Activated CD4-positive, alpha-beta memory T cell treated with anti-CD3 and anti-CD28 coated beads for 36 hours (primary cell): ENCODE measurements at regions not wholly inside any gene's neighbourhood (a gene's known extent, or its start where the extent isn't known, plus 50 kb on each side); places are given as distances from the start of the nearest gene placed in this dataset.

ENCODE experiments used
- CTCF ChIA-PET: fragments of 350-600 bp; sonication (Branson Sonifier 250); formaldehyde crosslinking; loops from one replicate; lab custom pipeline; 2021; ENCODE audit warnings: antibody characterized with exemption, inconsistent platforms; lab: Charles Lee
- POLR2A ChIA-PET: fragments of 350-600 bp; sonication (Branson Sonifier 250); formaldehyde crosslinking; loops from one replicate; lab custom pipeline; 2021; ENCODE audit warnings: antibody characterized with exemption; lab: Charles Lee
- DNase-seq: peaks from one replicate; pipeline ENCODE4 v3.0.0-alpha.2; 2020
- H3K27ac Mint-ChIP-seq: one replicate; pipeline ENCODE4 v1.8.0; 2021; ENCODE audit warnings: mixed read lengths
- H3K27me3 Mint-ChIP-seq: one replicate; pipeline ENCODE4 v1.8.0; 2021; ENCODE audit warnings: mixed read lengths
- H3K36me3 Mint-ChIP-seq: one replicate; pipeline ENCODE4 v1.8.0; 2021; ENCODE audit warnings: mixed read lengths
- H3K4me1 Mint-ChIP-seq: one replicate; pipeline ENCODE4 v1.8.0; 2021; ENCODE audit warnings: low read depth, mixed read lengths
- H3K4me3 Mint-ChIP-seq: one replicate; pipeline ENCODE4 v1.8.0; 2021; ENCODE audit warnings: mild to moderate bottlenecking, mixed read lengths
- H3K9me3 Mint-ChIP-seq: one replicate; pipeline ENCODE4 v1.8.0; 2021; ENCODE audit warnings: mixed read lengths
- intact Hi-C: fragments of 100-400 bp; cut with micrococcal nuclease; formaldehyde crosslinking; loops from one replicate; pipeline ENCODE4 v1.15.1; 2023

DNA sequence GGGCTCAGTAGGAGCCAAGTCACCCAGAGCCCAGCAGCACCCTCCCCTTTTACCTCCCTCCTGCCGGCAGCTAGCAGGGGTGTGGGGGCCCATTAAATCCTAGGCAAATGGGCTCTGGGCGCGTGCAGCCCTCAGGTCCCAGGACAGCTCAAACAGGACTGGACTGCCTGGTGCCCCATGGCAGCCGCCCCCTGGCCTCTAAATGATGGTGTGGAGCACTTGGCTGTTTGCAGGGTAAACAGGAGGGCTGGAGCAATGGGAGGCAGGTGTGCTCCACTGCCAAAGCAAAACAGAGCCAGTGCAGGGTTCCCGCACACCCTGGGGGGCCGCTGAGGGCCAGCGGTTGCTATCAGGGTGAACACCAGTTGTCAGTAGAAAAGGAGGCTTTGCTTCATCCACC is 55.9 kb upstream of the C5orf58 start:
- no peak overlapping the region for H3K4me3 Mint-ChIP-seq

DNA sequence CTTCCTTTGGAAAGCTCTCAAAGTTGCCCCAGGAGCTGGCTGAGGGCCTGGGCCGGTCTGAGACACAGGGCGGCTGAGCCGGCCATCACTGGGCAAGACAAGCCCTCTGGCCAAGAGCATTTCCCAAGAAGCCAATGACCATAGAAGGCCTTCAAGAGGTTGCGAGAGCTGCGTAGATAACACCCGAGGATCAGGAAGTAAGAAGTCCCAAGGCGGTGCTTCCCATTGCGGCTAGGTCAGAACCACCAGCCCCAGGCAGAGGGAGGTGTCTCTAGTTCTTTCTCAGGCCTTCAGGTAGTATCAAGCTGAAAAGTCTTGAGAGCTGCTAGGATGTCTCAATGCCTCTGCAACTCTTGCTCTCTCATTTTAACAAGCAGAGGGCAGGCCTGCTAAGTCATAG is 54.0 kb upstream of the C5orf58 start:
- intact Hi-C loops = no loop called here
- no peak for DNase-seq
- no peaks in the 10 kb centered on the region for H3K9me3 Mint-ChIP-seq
- H3K27me3 Mint-ChIP-seq = no peaks in the 10 kb centered on the region
- H3K27ac Mint-ChIP-seq = no peak overlapping the region
- H3K36me3 Mint-ChIP-seq = no peaks in the 10 kb centered on the region
- no peak overlapping the region for H3K4me3 Mint-ChIP-seq
- ChIA-PET POLR2A (no interaction called here), CTCF (interaction anchor here (1.0 kb wide), 1 partner anchor 78 kb away, joined by 3 read pairs; no protein-coding TSS in a partner anchor)
- H3K4me1 Mint-ChIP-seq = no peaks in the 10 kb centered on the region

More for the DNA sequence above, 55.9 kb upstream of the C5orf58 start:
- DNase-seq = no peak
- Mint-ChIP-seq H3K4me1 (no peaks in the 10 kb centered on the region), H3K36me3 (no peaks in the 10 kb centered on the region), H3K27me3 (no peaks in the 10 kb centered on the region), H3K27ac (no peak overlapping the region), H3K9me3 (no peaks in the 10 kb centered on the region)
- ChIA-PET CTCF (interaction anchor here (0.8 kb wide), 1 partner anchor 9 kb away, joined by 3 read pairs; no protein-coding TSS in a partner anchor), POLR2A (no interaction called here)
- intact Hi-C loops = no loop called here

- H3K4me1 Mint-ChIP-seq = peaks cover 5% of the 10 kb centered on the region
- no peaks in the 10 kb centered on the region for H3K27me3 Mint-ChIP-seq
- H3K27ac Mint-ChIP-seq = no peak overlapping the region
- no peaks in the 10 kb centered on the region for H3K9me3 Mint-ChIP-seq
- CTCF ChIA-PET = interaction anchor here (1.0 kb wide), 1 partner anchor 79 kb away, joined by 3 read pairs; no protein-coding TSS in a partner anchor
- no peaks in the 10 kb centered on the region for H3K36me3 Mint-ChIP-seq
- no peak overlapping the region for H3K4me3 Mint-ChIP-seq
- intact Hi-C loops = no loop called here
- no peak for DNase-seq
- POLR2A ChIA-PET = no interaction called here
Measured at GRCh38 chr5:170179626-170180025, 53.2 kb upstream of the C5orf58 start.

DNA sequence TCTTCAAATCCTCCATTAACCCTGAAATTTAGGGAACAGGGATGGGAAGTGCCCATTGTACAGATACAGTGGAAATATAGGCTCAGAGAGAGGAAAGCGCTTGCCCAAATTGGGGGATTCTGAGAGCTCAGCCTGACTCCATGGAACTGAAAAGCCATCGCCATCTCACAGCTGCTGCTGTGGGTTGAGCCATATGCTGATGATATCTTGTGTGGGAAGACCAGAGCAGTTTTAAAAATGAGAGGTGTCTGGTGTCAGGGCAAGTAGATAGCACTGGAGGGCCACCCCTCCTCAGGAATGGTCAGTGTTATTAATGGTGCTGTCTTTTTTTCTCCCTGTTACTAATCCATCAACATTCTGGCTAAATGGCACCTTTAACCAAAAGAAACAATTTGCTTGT is 50.9 kb upstream of the C5orf58 start:
- no peaks in the 10 kb centered on the region for H3K9me3 Mint-ChIP-seq
- no peaks in the 10 kb centered on the region for H3K36me3 Mint-ChIP-seq
- DNase-seq = no peak
- no peak overlapping the region for H3K4me3 Mint-ChIP-seq
- intact Hi-C loops = no loop called here
- ChIA-PET POLR2A (no interaction called here), CTCF (interaction anchor here (1.6 to 2.4 kb wide), 2 partner anchors 50 to 82 kb away, joined by 3 to 7 read pairs; no protein-coding TSS in a partner anchor)
- H3K4me1 Mint-ChIP-seq = peaks cover 5% of the 10 kb centered on the region
- no peaks in the 10 kb centered on the region for H3K27me3 Mint-ChIP-seq
- H3K27ac Mint-ChIP-seq = no peak overlapping the region

DNA sequence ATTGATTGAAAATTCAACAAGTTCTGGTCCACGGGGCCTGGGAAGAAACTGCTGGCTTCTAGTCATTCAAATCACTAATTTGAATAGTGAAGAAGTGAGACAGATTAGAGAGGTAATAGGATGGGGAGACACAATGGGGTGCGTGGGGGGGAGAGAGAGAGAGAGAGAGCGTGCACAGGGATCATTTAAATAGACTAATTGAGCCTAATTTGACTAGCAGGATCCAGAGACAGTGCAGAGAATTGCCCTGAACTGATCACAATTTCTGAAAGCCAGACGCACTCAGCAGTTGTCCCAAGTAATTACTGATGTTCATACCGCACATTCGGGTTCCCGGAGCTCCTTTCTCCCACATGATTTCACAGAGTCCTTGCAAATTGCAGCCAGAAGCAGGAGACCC is 50.3 kb upstream of the C5orf58 start:
- H3K9me3 Mint-ChIP-seq = no peaks in the 10 kb centered on the region
- DNase-seq = no peak
- no peaks in the 10 kb centered on the region for H3K36me3 Mint-ChIP-seq
- ChIA-PET CTCF (interaction anchor here (2.4 to 5.0 kb wide), 2 partner anchors 51 to 81 kb away, joined by 7 to 41 read pairs; no protein-coding TSS in a partner anchor), POLR2A (no interaction called here)
- intact Hi-C loops = no loop called here
- H3K27me3 Mint-ChIP-seq = no peaks in the 10 kb centered on the region
- H3K4me3 Mint-ChIP-seq = no peak overlapping the region
- peaks cover 5% of the 10 kb centered on the region for H3K4me1 Mint-ChIP-seq
- H3K27ac Mint-ChIP-seq = no peak overlapping the region
